Stimulated activated CD8-positive, alpha-beta memory T cell treated with anti-CD3 and anti-CD28 coated beads, Interleukin-12 subunit alpha, Interleukin-12 subunit beta, amount 100 ng/mL, for 1 hour (primary cell): ENCODE measurements at regions not wholly inside any gene's neighbourhood (a gene's known extent, or its start where the extent isn't known, plus 50 kb on each side); places are given as distances from the start of the nearest gene placed in this dataset.

Experiments used
- DNase-seq: peaks from one replicate; pipeline ENCODE4 v3.0.0-alpha.2; 2020; ENCODE audit warnings: low read depth

GRCh38 chr15:94749811-94750617 lies 518.7 kb downstream of the MCTP2 start:
- DNase-seq, result no peak

- DNase-seq, result no peak
Measured at GRCh38 chr15:94760348-94760747, 529.0 kb downstream of the MCTP2 start.

GRCh38 chr15:94761574-94761973 lies 530.2 kb downstream of the MCTP2 start:
- no peak for DNase-seq

GRCh38 chr15:94769089-94769488 lies 537.7 kb downstream of the MCTP2 start:
- no peak for DNase-seq

- DNase-seq, result no peak
Measured at GRCh38 chr15:94770199-94770598, 538.8 kb downstream of the MCTP2 start.

- no peak for DNase-seq
Measured at GRCh38 chr15:94777037-94777436, 545.7 kb downstream of the MCTP2 start.

GRCh38 chr15:94778840-94779239 lies 547.5 kb downstream of the MCTP2 start:
- DNase-seq, result no peak

GRCh38 chr15:94780166-94780565 lies 548.8 kb downstream of the MCTP2 start:
- DNase-seq, result no peak

- DNase-seq, result no peak
Measured at GRCh38 chr15:94785091-94785490, 553.7 kb downstream of the MCTP2 start.

GRCh38 chr15:94791008-94791407 lies 559.6 kb downstream of the MCTP2 start:
- no peak for DNase-seq

GRCh38 chr15:94791510-94791909 lies 560.1 kb downstream of the MCTP2 start:
- DNase-seq, result no peak

- DNase-seq, result no peak
Measured at GRCh38 chr15:94792196-94792595, 560.8 kb downstream of the MCTP2 start.

GRCh38 chr15:94793207-94793606 lies 561.8 kb downstream of the MCTP2 start:
- DNase-seq, result no peak

GRCh38 chr15:94793641-94794040 lies 562.3 kb downstream of the MCTP2 start:
- DNase-seq, result no peak

GRCh38 chr15:94804613-94805012 lies 573.3 kb downstream of the MCTP2 start:
- DNase-seq, result no peak

- no peak for DNase-seq
Measured at GRCh38 chr15:94815110-94815731, 583.9 kb downstream of the MCTP2 start.

- no peak for DNase-seq
Measured at GRCh38 chr15:94815914-94816313, 584.6 kb downstream of the MCTP2 start.

- no peak for DNase-seq
Measured at GRCh38 chr15:94829887-94830884, 598.8 kb downstream of the MCTP2 start.

GRCh38 chr15:94834000-94834399 lies 602.6 kb downstream of the MCTP2 start:
- DNase-seq, result no peak

- no peak for DNase-seq
Measured at GRCh38 chr15:94834494-94834893, 603.1 kb downstream of the MCTP2 start.

- no peak for DNase-seq
Measured at GRCh38 chr15:94838281-94838680, 606.9 kb downstream of the MCTP2 start.
